Progenitor cell of endocrine pancreas (in vitro differentiated cells): ENCODE measurements at regions not wholly inside any gene's neighbourhood (a gene's known extent, or its start where the extent isn't known, plus 50 kb on each side); places are given as distances from the start of the nearest gene placed in this dataset.

Experiments used
- DNase-seq: peaks from one replicate; pipeline ENCODE4 v3.0.0; 2021; ENCODE audit warnings: low spot score; ENCODE audit not compliant: unreplicated experiment
- H3K27ac Mint-ChIP-seq: 2 replicates; pipeline ENCODE4 v1.8.0; 2021; ENCODE audit warnings: mild to moderate bottlenecking, moderate library complexity, mixed read lengths
- H3K27me3 Mint-ChIP-seq: 2 replicates; pipeline ENCODE4 v1.8.0; 2021; ENCODE audit warnings: mixed read lengths
- H3K36me3 Mint-ChIP-seq: 2 replicates; pipeline ENCODE4 v1.8.0; 2022; ENCODE audit warnings: mixed read lengths; ENCODE audit not compliant: insufficient read depth
- H3K4me1 Mint-ChIP-seq: 2 replicates; pipeline ENCODE4 v1.8.0; 2021; ENCODE audit warnings: low read depth, mixed read lengths
- H3K4me3 Mint-ChIP-seq: 2 replicates; pipeline ENCODE4 v1.8.0; 2021; ENCODE audit warnings: low read depth, mild to moderate bottlenecking, moderate library complexity, mixed read lengths
- H3K9me3 Mint-ChIP-seq: 2 replicates; pipeline ENCODE4 v1.8.0; 2021; ENCODE audit warnings: low read depth, mixed read lengths
- TF ChIP-seq, protein P1 (sequence below): fragments of 200-600 bp; sonication (generic); IDR thresholded peaks from one replicate; pipeline ENCODE4 v1.5.0; 2021; ENCODE audit warnings: antibody characterized with exemption, mild to moderate bottlenecking; ENCODE audit not compliant: unreplicated experiment

DNA sequence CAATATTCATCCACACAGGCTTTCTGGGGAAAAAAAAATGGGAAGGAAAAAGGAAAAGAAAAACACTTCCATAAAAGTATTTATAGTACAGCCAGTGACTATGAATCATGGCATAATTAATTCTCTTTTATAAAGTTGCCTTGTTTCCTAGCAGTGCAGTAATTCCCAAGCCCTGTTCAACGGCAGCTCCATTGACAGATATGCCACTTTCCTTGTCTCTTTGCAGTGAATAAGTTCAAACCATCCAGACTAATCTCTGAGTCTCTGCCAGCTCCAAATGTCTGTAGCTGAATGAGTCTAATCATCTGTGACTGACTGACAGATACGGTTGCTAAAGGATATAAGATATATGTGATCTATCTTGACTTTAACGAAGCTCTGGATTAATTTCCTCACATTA lies 52.9 kb upstream of the KCNJ16 start:
- H3K36me3 Mint-ChIP-seq = no peaks in the 10 kb centered on the region
- no peaks in the 10 kb centered on the region for H3K27me3 Mint-ChIP-seq
- no peak overlapping the region for H3K4me3 Mint-ChIP-seq

DNA sequence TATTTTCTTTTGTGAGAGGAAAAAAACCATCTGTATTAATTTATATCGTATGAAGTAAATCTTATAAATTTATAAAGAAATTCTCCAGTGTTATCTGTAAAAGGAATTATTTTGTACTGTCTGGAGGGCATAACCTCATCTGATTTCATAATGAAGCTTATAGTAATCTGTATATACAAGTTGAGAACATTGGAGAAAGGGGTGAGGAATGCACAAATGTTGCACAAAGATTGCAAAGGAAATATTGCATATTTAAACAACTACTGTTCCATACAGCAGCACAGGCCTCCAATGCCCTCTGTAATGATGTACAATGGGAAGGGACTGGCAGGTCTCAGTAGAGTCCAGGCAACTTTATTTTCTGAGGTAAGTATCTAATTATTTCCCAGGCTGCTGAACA lies 50.8 kb upstream of the KCNJ16 start:
- no peaks in the 10 kb centered on the region for H3K36me3 Mint-ChIP-seq
- no peaks in the 10 kb centered on the region for H3K4me1 Mint-ChIP-seq
- no peak for DNase-seq
- H3K27ac Mint-ChIP-seq = no peak overlapping the region
- H3K4me3 Mint-ChIP-seq = no peak overlapping the region
- TF ChIP-seq, protein P1, sequence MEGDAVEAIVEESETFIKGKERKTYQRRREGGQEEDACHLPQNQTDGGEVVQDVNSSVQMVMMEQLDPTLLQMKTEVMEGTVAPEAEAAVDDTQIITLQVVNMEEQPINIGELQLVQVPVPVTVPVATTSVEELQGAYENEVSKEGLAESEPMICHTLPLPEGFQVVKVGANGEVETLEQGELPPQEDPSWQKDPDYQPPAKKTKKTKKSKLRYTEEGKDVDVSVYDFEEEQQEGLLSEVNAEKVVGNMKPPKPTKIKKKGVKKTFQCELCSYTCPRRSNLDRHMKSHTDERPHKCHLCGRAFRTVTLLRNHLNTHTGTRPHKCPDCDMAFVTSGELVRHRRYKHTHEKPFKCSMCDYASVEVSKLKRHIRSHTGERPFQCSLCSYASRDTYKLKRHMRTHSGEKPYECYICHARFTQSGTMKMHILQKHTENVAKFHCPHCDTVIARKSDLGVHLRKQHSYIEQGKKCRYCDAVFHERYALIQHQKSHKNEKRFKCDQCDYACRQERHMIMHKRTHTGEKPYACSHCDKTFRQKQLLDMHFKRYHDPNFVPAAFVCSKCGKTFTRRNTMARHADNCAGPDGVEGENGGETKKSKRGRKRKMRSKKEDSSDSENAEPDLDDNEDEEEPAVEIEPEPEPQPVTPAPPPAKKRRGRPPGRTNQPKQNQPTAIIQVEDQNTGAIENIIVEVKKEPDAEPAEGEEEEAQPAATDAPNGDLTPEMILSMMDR = no peak
- H3K9me3 Mint-ChIP-seq = peaks cover 6% of the 10 kb centered on the region
- no peaks in the 10 kb centered on the region for H3K27me3 Mint-ChIP-seq

More for the DNA sequence above, 52.9 kb upstream of the KCNJ16 start:
- no peak for DNase-seq
- TF ChIP-seq, protein P1 = no peak
- H3K27ac Mint-ChIP-seq = no peak overlapping the region
- H3K4me1 Mint-ChIP-seq = no peaks in the 10 kb centered on the region
- H3K9me3 Mint-ChIP-seq = no peaks in the 10 kb centered on the region
